ENCODE measurements at regions not wholly inside any gene's neighbourhood (a gene's known extent, or its start where the extent isn't known, plus 50 kb on each side); places are given as distances from the start of the nearest gene placed in this dataset.

DNA sequence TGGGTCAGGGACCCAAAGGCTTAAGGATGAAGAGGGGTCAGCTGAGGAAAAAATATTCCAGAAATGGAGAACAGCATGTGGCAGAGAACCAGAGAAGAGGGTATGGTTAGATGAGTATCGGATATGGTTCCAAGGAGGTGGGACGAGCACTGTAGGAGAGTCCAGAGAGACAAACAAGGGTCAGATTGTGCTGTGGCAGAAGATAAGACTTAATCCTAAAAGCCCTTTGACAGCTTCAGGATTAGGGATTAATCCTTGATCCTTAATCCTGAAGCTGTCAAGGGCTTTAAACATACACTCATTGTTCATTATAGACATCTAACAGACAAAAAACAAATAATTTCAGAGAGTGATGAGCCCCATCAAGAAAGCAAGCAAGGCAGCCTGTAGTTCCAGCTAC is 124.0 kb downstream of the SPTSSA start:
- TF ChIP-seq, protein P1, sequence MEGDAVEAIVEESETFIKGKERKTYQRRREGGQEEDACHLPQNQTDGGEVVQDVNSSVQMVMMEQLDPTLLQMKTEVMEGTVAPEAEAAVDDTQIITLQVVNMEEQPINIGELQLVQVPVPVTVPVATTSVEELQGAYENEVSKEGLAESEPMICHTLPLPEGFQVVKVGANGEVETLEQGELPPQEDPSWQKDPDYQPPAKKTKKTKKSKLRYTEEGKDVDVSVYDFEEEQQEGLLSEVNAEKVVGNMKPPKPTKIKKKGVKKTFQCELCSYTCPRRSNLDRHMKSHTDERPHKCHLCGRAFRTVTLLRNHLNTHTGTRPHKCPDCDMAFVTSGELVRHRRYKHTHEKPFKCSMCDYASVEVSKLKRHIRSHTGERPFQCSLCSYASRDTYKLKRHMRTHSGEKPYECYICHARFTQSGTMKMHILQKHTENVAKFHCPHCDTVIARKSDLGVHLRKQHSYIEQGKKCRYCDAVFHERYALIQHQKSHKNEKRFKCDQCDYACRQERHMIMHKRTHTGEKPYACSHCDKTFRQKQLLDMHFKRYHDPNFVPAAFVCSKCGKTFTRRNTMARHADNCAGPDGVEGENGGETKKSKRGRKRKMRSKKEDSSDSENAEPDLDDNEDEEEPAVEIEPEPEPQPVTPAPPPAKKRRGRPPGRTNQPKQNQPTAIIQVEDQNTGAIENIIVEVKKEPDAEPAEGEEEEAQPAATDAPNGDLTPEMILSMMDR (IDR thresholded peaks at IDR 0.05), result no peak
- TF ChIP-seq POLR2A (IDR thresholded peaks at IDR 0.05), result no peak

Data from Peyer's patch (tissue), 4 donors.